ENCODE measurements at regions not wholly inside any gene's neighbourhood (a gene's known extent, or its start where the extent isn't known, plus 50 kb on each side); places are given as distances from the start of the nearest gene placed in this dataset.

DNA sequence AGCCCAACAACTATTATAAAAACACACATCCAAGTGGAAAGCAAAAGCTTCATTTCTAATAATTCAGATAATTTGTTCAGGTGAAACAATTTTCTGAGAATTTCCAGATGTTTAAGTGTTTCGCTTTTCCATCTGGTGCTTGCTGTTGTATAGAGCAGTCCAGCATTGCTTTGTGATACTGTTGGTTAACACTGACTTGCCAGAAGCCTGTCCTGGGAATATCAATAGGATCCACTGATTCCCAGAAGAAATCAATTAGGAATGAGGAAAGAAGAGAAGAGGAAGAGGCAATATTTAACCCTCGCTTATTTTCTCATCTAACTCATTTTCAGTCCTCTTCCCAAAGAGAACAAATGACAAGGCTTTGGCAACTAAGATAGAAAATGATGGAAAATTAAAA lies 94.9 kb upstream of the DDIT4L start:
- H3K27ac Mint-ChIP-seq, result no peak overlapping the region
- whole genome bisulfite sequencing (ENCODE audit: insufficient coverage), result 100% methylated on average over 1 of the region's 2 CpGs
- CTCF ChIA-PET, result no interaction called here
- no peak for ATAC-seq (replicated peaks in 1 of 4)
- H3K36me3 ChIP-seq (ENCODE audit: control insufficient read depth in 2 of 2, extremely low read depth in 1 of 2, insufficient read depth in 1 of 2, low read length in 1 of 2), result no peaks in the 10 kb centered on the region
- no peaks in the 10 kb centered on the region for H3K27me3 Mint-ChIP-seq
- POLR2A ChIA-PET, result no interaction called here
- H3K4me1 Mint-ChIP-seq, result no peaks in the 10 kb centered on the region
- no peak overlapping the region for H3K4me3 ChIP-seq (ENCODE audit: control insufficient read depth in 1 of 2, extremely low read depth in 1 of 2, low read length in 1 of 2)
- no peak overlapping the region for H3K4me3 Mint-ChIP-seq
- no peak overlapping the region for H3K27ac ChIP-seq (ENCODE audit: low read length)
- no peak for DNase-seq
- H3K9me3 Mint-ChIP-seq, result peaks cover 0 to 5% (median 0%) of the 10 kb centered on the region in 3 donors
- peaks cover 0 to 2% of the 10 kb centered on the region in 2 experiments for H3K27me3 ChIP-seq (replicated peaks in 1 of 2; ENCODE audit: control insufficient read depth in 2 of 2, extremely low read depth in 1 of 2, insufficient read depth in 2 of 2, low read length in 1 of 2)
- H3K36me3 Mint-ChIP-seq, result no peaks in the 10 kb centered on the region
- no peaks in the 10 kb centered on the region for H3K4me1 ChIP-seq (ENCODE audit: control insufficient read depth in 1 of 2, extremely low read depth in 1 of 2, insufficient read depth in 2 of 2, low read length in 2 of 2)
- no peaks in the 10 kb centered on the region for H3K9me3 ChIP-seq

DNA sequence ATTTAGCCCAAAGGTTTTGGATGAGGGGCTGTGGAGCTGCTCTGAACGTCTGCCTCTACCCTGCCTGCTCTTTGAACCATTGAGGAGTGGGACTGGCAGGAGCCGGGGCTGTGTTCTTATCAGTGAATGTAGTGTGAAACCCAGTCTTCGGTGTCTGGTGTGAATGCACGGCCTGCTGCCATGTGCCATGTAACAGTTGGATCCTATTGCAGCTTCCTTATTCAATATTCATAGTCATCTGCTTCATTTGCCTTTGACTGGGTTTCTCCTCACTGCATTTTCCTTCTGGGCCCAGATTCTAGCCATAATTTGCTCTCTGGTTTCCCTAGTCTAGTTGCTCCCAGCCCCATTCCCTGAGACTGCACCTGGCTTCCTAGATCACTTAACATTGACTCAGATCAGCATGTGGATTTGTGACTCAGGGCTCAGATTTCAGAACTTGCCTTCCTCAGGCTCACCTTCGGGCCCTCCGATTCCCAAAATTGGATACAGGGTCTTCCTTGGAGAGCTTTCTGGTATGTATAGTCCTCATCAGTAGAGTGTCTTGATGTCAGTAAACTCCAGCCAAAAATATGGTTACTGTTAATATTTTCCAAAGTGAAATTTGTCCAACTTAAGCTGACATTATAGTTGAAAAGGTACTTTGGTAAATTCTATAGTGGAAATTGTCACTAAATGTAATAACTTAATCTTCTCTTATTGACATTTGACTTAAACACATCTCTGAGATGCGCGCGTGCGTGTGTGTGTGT lies 94.0 kb upstream of the DDIT4L start:
- POLR2A ChIA-PET, result interaction anchor here (0.5 to 0.6 kb wide), 3 partner anchors 12 to 246 kb away, joined by 3 read pairs; no protein-coding TSS in a partner anchor
- CTCF ChIA-PET, result interaction anchor here in 1 of 2 donors (0.6 kb wide), 1 partner anchor 828 kb away, joined by 3 read pairs; no protein-coding TSS in a partner anchor
- Histone ChIP-seq H3K27me3 (replicated peaks in 1 of 2; ENCODE audit: control insufficient read depth in 2 of 2, extremely low read depth in 1 of 2, insufficient read depth in 2 of 2, low read length in 1 of 2) (peaks cover 0 to 2% of the 10 kb centered on the region in 2 experiments), H3K27ac (ENCODE audit: low read length) (no peak overlapping the region), H3K4me3 (ENCODE audit: control insufficient read depth in 1 of 2, extremely low read depth in 1 of 2, low read length in 1 of 2) (no peak overlapping the region), H3K9me3 (no peaks in the 10 kb centered on the region), H3K36me3 (ENCODE audit: control insufficient read depth in 2 of 2, extremely low read depth in 1 of 2, insufficient read depth in 1 of 2, low read length in 1 of 2) (no peaks in the 10 kb centered on the region), H3K4me1 (ENCODE audit: control insufficient read depth in 1 of 2, extremely low read depth in 1 of 2, insufficient read depth in 2 of 2, low read length in 2 of 2) (no peaks in the 10 kb centered on the region)
- Mint-ChIP-seq H3K9me3 (peaks cover 0 to 5% (median 0%) of the 10 kb centered on the region in 3 donors), H3K4me3 (no peak overlapping the region), H3K27me3 (no peaks in the 10 kb centered on the region), H3K36me3 (no peaks in the 10 kb centered on the region), H3K27ac (no peak overlapping the region), H3K4me1 (no peaks in the 10 kb centered on the region)
- DNase-seq, result no peak
- no peak for ATAC-seq (replicated peaks in 1 of 4)
- WGBS (ENCODE audit: insufficient coverage), result no CpG with 5 or more reads among the region's 10 CpGs

DNA sequence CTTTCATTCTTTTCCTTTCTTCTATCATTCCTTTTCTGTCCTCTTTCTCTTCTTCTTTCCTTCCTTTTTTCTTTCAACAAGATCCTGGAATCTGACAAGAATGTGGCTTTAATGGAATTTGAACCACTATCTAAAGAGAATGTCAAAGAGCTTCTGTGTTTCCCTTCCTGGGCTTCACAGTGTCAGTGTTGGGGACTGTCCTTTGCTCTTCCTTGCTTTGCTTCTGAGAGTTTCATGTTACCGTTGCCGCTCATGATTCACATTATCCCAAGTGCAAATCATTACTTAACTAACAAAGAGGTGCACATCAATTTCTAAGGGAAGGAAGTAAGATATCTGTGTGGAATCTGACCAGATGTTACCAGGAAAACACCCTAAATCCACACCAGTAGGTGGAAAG lies 90.5 kb upstream of the DDIT4L start:
- no CpG with 5 or more reads among the region's 2 CpGs for WGBS (ENCODE audit: insufficient coverage)
- Mint-ChIP-seq H3K27me3 (no peaks in the 10 kb centered on the region), H3K4me3 (no peak overlapping the region), H3K36me3 (no peaks in the 10 kb centered on the region), H3K9me3 (no peaks in the 10 kb centered on the region), H3K27ac (no peak overlapping the region), H3K4me1 (no peaks in the 10 kb centered on the region)
- H3K4me3 ChIP-seq (ENCODE audit: control insufficient read depth in 1 of 2, extremely low read depth in 1 of 2, low read length in 1 of 2), result no peak overlapping the region
- no peak overlapping the region for H3K27ac ChIP-seq (ENCODE audit: low read length)
- ChIA-PET CTCF (no interaction called here), POLR2A (no interaction called here)
- H3K36me3 ChIP-seq (ENCODE audit: control insufficient read depth in 2 of 2, extremely low read depth in 1 of 2, insufficient read depth in 1 of 2, low read length in 1 of 2), result no peaks in the 10 kb centered on the region
- no peaks in the 10 kb centered on the region for H3K9me3 ChIP-seq
- H3K4me1 ChIP-seq (ENCODE audit: control insufficient read depth in 1 of 2, extremely low read depth in 1 of 2, insufficient read depth in 2 of 2, low read length in 2 of 2), result no peaks in the 10 kb centered on the region
- ATAC-seq (replicated peaks in 1 of 4) (no peak), DNase-seq (no peak)
- peaks cover 0 to 2% of the 10 kb centered on the region in 2 experiments for H3K27me3 ChIP-seq (replicated peaks in 1 of 2; ENCODE audit: control insufficient read depth in 2 of 2, extremely low read depth in 1 of 2, insufficient read depth in 2 of 2, low read length in 1 of 2)

GRCh38 chr4:100278567-100278966 lies 88.3 kb upstream of the DDIT4L start:
- Mint-ChIP-seq H3K36me3 (no peaks in the 10 kb centered on the region), H3K4me1 (no peaks in the 10 kb centered on the region), H3K9me3 (no peaks in the 10 kb centered on the region), H3K27ac (no peak overlapping the region), H3K4me3 (no peak overlapping the region), H3K27me3 (no peaks in the 10 kb centered on the region)
- no CpG with 5 or more reads among the region's 3 CpGs for WGBS (ENCODE audit: insufficient coverage)
- H3K9me3 ChIP-seq, result no peaks in the 10 kb centered on the region
- no peak for DNase-seq
- ChIA-PET POLR2A (no interaction called here), CTCF (no interaction called here)
- H3K36me3 ChIP-seq (ENCODE audit: control insufficient read depth in 2 of 2, extremely low read depth in 1 of 2, insufficient read depth in 1 of 2, low read length in 1 of 2), result no peaks in the 10 kb centered on the region
- H3K4me3 ChIP-seq (ENCODE audit: control insufficient read depth in 1 of 2, extremely low read depth in 1 of 2, low read length in 1 of 2), result no peak overlapping the region
- no peaks in the 10 kb centered on the region for H3K4me1 ChIP-seq (ENCODE audit: control insufficient read depth in 1 of 2, extremely low read depth in 1 of 2, insufficient read depth in 2 of 2, low read length in 2 of 2)
- no peak overlapping the region for H3K27ac ChIP-seq (ENCODE audit: low read length)
- no peak for ATAC-seq (replicated peaks in 1 of 4)
- no peaks in the 10 kb centered on the region for H3K27me3 ChIP-seq (replicated peaks in 1 of 2; ENCODE audit: control insufficient read depth in 2 of 2, extremely low read depth in 1 of 2, insufficient read depth in 2 of 2, low read length in 1 of 2)

- H3K4me3 Mint-ChIP-seq, result no peak overlapping the region
- WGBS (ENCODE audit: insufficient coverage), result 67% methylated on average over 1 of the region's 2 CpGs
- no peak overlapping the region for H3K27ac Mint-ChIP-seq
- DNase-seq (no peak), ATAC-seq (replicated peaks in 1 of 4) (no peak)
- CTCF ChIA-PET, result interaction anchor here in 1 of 2 donors (0.7 kb wide), 1 partner anchor 99 kb away, joined by 5 read pairs; no protein-coding TSS in a partner anchor
- Histone ChIP-seq H3K4me3 (ENCODE audit: control insufficient read depth in 1 of 2, extremely low read depth in 1 of 2, low read length in 1 of 2) (no peak overlapping the region), H3K27ac (ENCODE audit: low read length) (no peak overlapping the region), H3K4me1 (ENCODE audit: control insufficient read depth in 1 of 2, extremely low read depth in 1 of 2, insufficient read depth in 2 of 2, low read length in 2 of 2) (no peaks in the 10 kb centered on the region), H3K36me3 (ENCODE audit: control insufficient read depth in 2 of 2, extremely low read depth in 1 of 2, insufficient read depth in 1 of 2, low read length in 1 of 2) (no peaks in the 10 kb centered on the region), H3K9me3 (no peaks in the 10 kb centered on the region), H3K27me3 (replicated peaks in 1 of 2; ENCODE audit: control insufficient read depth in 2 of 2, extremely low read depth in 1 of 2, insufficient read depth in 2 of 2, low read length in 1 of 2) (peaks cover 0 to 9% of the 10 kb centered on the region in 2 experiments)
- POLR2A ChIA-PET, result no interaction called here
- H3K9me3 Mint-ChIP-seq, result peaks cover 0 to 10% (median 3%) of the 10 kb centered on the region in 3 donors
- H3K4me1 Mint-ChIP-seq, result no peaks in the 10 kb centered on the region
- peaks cover 0 to 10% of the 10 kb centered on the region in 2 donors for H3K27me3 Mint-ChIP-seq
- no peaks in the 10 kb centered on the region for H3K36me3 Mint-ChIP-seq
Observed at GRCh38 chr4:100269446-100269845, 79.2 kb upstream of the DDIT4L start.

DNA sequence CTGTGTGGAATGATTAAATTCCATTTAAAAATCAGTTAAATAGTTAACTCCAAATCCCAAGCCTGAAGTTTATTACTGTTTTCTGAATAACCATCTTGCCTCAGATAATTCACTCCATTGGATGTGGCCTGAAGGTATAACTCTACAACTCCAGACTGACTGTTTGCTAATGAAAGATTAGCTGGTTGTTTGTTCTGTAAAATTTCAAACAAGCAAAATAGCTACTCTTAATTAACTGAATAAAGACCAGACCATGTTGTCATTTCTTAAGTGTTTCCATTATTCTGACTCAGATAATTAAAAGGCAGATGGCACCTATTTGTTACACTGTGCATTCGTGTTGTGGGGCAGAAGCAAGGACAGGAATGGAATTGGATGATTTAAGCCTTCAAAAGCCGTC lies 78.5 kb upstream of the DDIT4L start:
- no peak for DNase-seq
- Histone ChIP-seq H3K36me3 (ENCODE audit: control insufficient read depth in 2 of 2, extremely low read depth in 1 of 2, insufficient read depth in 1 of 2, low read length in 1 of 2) (no peaks in the 10 kb centered on the region), H3K27ac (ENCODE audit: low read length) (no peak overlapping the region), H3K27me3 (replicated peaks in 1 of 2; ENCODE audit: control insufficient read depth in 2 of 2, extremely low read depth in 1 of 2, insufficient read depth in 2 of 2, low read length in 1 of 2) (peaks cover 0 to 9% of the 10 kb centered on the region in 2 experiments), H3K4me3 (ENCODE audit: control insufficient read depth in 1 of 2, extremely low read depth in 1 of 2, low read length in 1 of 2) (no peak overlapping the region), H3K9me3 (no peaks in the 10 kb centered on the region), H3K4me1 (ENCODE audit: control insufficient read depth in 1 of 2, extremely low read depth in 1 of 2, insufficient read depth in 2 of 2, low read length in 2 of 2) (no peaks in the 10 kb centered on the region)
- peaks cover 0 to 10% of the 10 kb centered on the region in 2 donors for H3K27me3 Mint-ChIP-seq
- no peak overlapping the region for H3K27ac Mint-ChIP-seq
- ATAC-seq (replicated peaks in 1 of 4), result no peak
- no peaks in the 10 kb centered on the region for H3K4me1 Mint-ChIP-seq
- no peak overlapping the region for H3K4me3 Mint-ChIP-seq
- no CpG with 5 or more reads among the region's 2 CpGs for whole genome bisulfite sequencing (ENCODE audit: insufficient coverage)
- H3K9me3 Mint-ChIP-seq, result peaks cover 3 to 13% (median 3%) of the 10 kb centered on the region in 3 donors
- CTCF ChIA-PET, result no interaction called here
- H3K36me3 Mint-ChIP-seq, result no peaks in the 10 kb centered on the region
- POLR2A ChIA-PET, result no interaction called here

Data from T-cell (primary cell).